GM12878 (cell line): ENCODE measurements at regions not wholly inside any gene's neighbourhood (a gene's known extent, or its start where the extent isn't known, plus 50 kb on each side); places are given as distances from the start of the nearest gene placed in this dataset.

Source experiments
- CHD1 ChIP-seq: IDR thresholded peaks from 2 replicates; pipeline ENCODE4 v1.6.1; 2012; ENCODE audit warnings: low read depth, low read length, improper control_type of control experiment
- CTCF ChIP-seq, 3 experiments: IDR thresholded peaks in 2 of 3; conservative IDR thresholded peaks in 1 of 3; 2 replicates each; pipeline ENCODE4 v1.5.1; 2011; ENCODE audit warnings: low read depth in 3 of 3, low read length in 3 of 3, mild to moderate bottlenecking in 3 of 3, control low read depth in 2 of 3, moderate library complexity in 2 of 3, inconsistent platforms in 1 of 3, mixed read lengths in 1 of 3; ENCODE audit not compliant: control insufficient read depth in 2 of 3, insufficient read depth in 1 of 3; ENCODE audit errors: extremely low read depth in 1 of 3
- E2F4 ChIP-seq: IDR thresholded peaks from 2 replicates; pipeline ENCODE4 v1.6.1; 2012; ENCODE audit warnings: low read depth, low read length, improper control_type of control experiment
- EZH2 ChIP-seq: IDR thresholded peaks from 2 replicates; pipeline ENCODE4 v1.6.1; 2012; ENCODE audit warnings: low read depth, mild to moderate bottlenecking, control low read depth, inconsistent platforms, low read length, borderline replicate concordance; ENCODE audit not compliant: control insufficient read depth
- POLR2A ChIP-seq: IDR thresholded peaks from 2 replicates; pipeline ENCODE4 v1.6.1; 2011; ENCODE audit warnings: low read depth, mild to moderate bottlenecking, low read length
- POLR2AphosphoS2 ChIP-seq: IDR thresholded peaks from 2 replicates; pipeline ENCODE4 v1.6.1; 2011; ENCODE audit warnings: low read depth, mild to moderate bottlenecking, low read length, improper control_type of control experiment, moderate library complexity
- RFX5 ChIP-seq: IDR thresholded peaks from 2 replicates; pipeline ENCODE4 v1.6.1; 2011; ENCODE audit warnings: low read depth, low read length, improper control_type of control experiment
- SUZ12 ChIP-seq: fragments of 200-600 bp; sonication (generic); IDR thresholded peaks from one replicate; pipeline ENCODE4 v1.6.1; 2018; ENCODE audit warnings: antibody characterized with exemption, mild to moderate bottlenecking; ENCODE audit not compliant: unreplicated experiment
- USF1 ChIP-seq: IDR thresholded peaks from 2 replicates; pipeline ENCODE4 v1.6.1; 2011; ENCODE audit warnings: borderline replicate concordance, low read depth, mild to moderate bottlenecking, moderate library complexity, mixed read lengths, low read length; ENCODE audit not compliant: insufficient read depth; ENCODE audit errors: extremely low read length
- ZBTB33 ChIP-seq: fragments of 450-650 bp; IDR thresholded peaks from 2 replicates; pipeline ENCODE4 v1.6.1; 2017; ENCODE audit warnings: mild to moderate bottlenecking
- ZSCAN29 ChIP-seq: fragments of 450-650 bp; IDR thresholded peaks from 2 replicates; pipeline ENCODE4 v1.6.1; 2017; ENCODE audit warnings: mild to moderate bottlenecking, moderate library complexity

GRCh38 chr7:10724449-10724848 is 249.2 kb upstream of the PHF14 start:
- no peak for TF ChIP-seq CHD1
- no peak for TF ChIP-seq POLR2A
- no peak for TF ChIP-seq USF1
- no peak for TF ChIP-seq CTCF (IDR thresholded peaks at IDR 0.05 in 2 of 3, conservative IDR thresholded peaks at IDR 0.05 in 1 of 3; ENCODE audit: control insufficient read depth in 2 of 3, extremely low read depth in 1 of 3, insufficient read depth in 1 of 3, low read depth in 3 of 3, low read length in 3 of 3)
- no peak for TF ChIP-seq POLR2AphosphoS2
- TF ChIP-seq ZSCAN29 = no peak
- no peak for TF ChIP-seq EZH2
- TF ChIP-seq ZBTB33 = no peak
- TF ChIP-seq E2F4 = no peak
- TF ChIP-seq SUZ12 = no peak
- TF ChIP-seq RFX5 = no peak
